ENCODE measurements at regions not wholly inside any gene's neighbourhood (a gene's known extent, or its start where the extent isn't known, plus 50 kb on each side); places are given as distances from the start of the nearest gene placed in this dataset.

DNA sequence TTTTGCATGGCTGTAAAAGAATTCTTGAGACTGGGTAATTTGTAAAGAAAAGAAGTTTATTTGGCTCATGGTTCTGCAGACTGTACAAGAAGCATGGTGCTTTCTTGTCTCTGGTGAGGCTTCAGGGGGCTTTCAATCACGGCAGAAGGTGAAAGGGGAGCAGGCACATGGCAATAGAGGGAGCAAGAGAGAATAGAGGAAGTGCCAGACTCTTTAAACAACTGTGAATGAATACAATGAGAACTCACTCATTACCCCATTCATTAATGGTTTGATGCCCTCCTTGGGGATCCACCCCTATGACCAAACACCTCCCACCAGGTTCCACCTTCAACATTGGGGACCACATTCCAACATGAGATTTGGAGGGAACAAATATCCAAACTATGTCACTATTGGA, 463.5 kb downstream of the MTX2 start:
- no peak for TF ChIP-seq GATA2 (IDR thresholded peaks at IDR 0.05; ENCODE audit: low read depth, low read length)
- TF ChIP-seq GATA3 (IDR thresholded peaks at IDR 0.05; ENCODE audit: low read depth, low read length): no peak

Data from SH-SY5Y (cell line).